HEK293T (cell line): ENCODE measurements at regions not wholly inside any gene's neighbourhood (a gene's known extent, or its start where the extent isn't known, plus 50 kb on each side); places are given as distances from the start of the nearest gene placed in this dataset.
A peak's percentile ranks its signal among the peaks of the same experiment; 100 is the strongest.

Source experiments
- ARNT ChIP-seq: fragments of 450-650 bp; IDR thresholded peaks from 2 replicates; pipeline ENCODE4 v1.6.1; 2017; ENCODE audit warnings: mild to moderate bottlenecking
- ELF4 ChIP-seq: fragments of 450-650 bp; IDR thresholded peaks from 2 replicates; pipeline ENCODE4 v1.6.1; 2017; ENCODE audit warnings: antibody characterized with exemption
- LEF1 ChIP-seq: fragments of 450-650 bp; IDR thresholded peaks from 2 replicates; pipeline ENCODE4 v1.6.1; 2017; ENCODE audit warnings: mild to moderate bottlenecking, borderline replicate concordance
- NFRKB ChIP-seq: fragments of 450-650 bp; IDR thresholded peaks from 2 replicates; pipeline ENCODE4 v1.6.1; 2016; ENCODE audit warnings: mild to moderate bottlenecking, moderate library complexity
- SP1 ChIP-seq: fragments of 450-650 bp; IDR thresholded peaks from 2 replicates; pipeline ENCODE4 v1.6.1; 2017
- SUZ12 ChIP-seq: fragments of 450-650 bp; IDR thresholded peaks from 2 replicates; pipeline ENCODE4 v1.6.1; 2016; ENCODE audit warnings: mild to moderate bottlenecking
- TARDBP ChIP-seq: fragments of 450-650 bp; IDR thresholded peaks from 2 replicates; pipeline ENCODE4 v1.6.1; 2016
- TF ChIP-seq, protein P1 (sequence below): fragments of 450-650 bp; IDR thresholded peaks from 2 replicates; pipeline ENCODE4 v1.6.1; 2016

DNA sequence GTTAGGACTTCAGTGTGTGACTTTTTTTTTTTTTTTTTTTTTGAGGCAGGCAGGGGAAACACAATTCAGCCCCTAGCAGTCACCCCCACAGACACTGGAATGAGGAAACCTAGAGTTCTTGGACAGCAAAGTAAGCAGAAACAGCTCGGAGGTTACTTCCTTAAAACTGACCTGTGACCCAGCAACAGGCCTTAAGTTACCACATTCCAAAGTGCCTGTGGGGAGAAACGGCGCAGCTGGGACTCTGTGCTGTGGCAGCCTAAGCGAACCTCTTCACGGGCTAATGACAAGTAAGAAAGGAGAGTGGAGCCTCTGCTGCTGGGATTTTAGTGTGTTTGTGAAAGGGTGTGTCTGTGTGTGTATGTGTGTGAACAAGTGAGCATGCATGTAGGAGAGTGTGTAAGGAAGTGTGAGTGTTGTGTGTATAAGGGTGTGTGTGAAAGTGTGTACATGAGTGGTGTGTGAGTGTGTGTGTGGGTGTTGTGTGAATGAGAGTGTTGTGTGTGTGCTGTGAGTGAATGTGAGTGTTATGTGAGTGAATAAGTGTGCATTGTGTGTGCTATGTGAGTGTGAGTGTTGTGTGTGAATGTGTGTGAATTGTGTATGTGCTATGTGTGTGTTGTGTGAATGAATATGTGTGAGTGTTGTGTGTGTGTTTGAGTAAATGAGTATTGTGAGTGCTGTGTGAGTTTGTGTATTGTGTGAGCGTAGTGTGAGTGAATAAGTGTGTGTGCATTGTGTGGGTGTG is 180.8 kb downstream of the BRINP2 start:
- TF ChIP-seq SP1 (no peak), ELF4 (no peak), ARNT (no peak), SUZ12 (no peak), NFRKB (no peak), LEF1 (no peak), TARDBP (0 out of 2 replicates have a peak, but pooled peaks have one; percentile 39)
- TF ChIP-seq, protein P1, sequence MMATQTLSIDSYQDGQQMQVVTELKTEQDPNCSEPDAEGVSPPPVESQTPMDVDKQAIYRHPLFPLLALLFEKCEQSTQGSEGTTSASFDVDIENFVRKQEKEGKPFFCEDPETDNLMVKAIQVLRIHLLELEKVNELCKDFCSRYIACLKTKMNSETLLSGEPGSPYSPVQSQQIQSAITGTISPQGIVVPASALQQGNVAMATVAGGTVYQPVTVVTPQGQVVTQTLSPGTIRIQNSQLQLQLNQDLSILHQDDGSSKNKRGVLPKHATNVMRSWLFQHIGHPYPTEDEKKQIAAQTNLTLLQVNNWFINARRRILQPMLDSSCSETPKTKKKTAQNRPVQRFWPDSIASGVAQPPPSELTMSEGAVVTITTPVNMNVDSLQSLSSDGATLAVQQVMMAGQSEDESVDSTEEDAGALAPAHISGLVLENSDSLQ = no peak
